Activated naive CD8-positive, alpha-beta T cell treated with anti-CD3 and anti-CD28 coated beads, Interleukin-2, amount 50 U/mL, for 24 hours (primary cell): ENCODE measurements at regions not wholly inside any gene's neighbourhood (a gene's known extent, or its start where the extent isn't known, plus 50 kb on each side); places are given as distances from the start of the nearest gene placed in this dataset.

Source experiments
- ATAC-seq: fragments of 150-1000 bp; cut with Tn5 transposase; one replicate; pipeline ENCODE4 v1.10.0; 2021
- DNase-seq: peaks from one replicate; pipeline ENCODE4 v3.0.0; 2021
- H3K27ac Mint-ChIP-seq: one replicate; pipeline ENCODE4 v1.8.0; 2021; ENCODE audit warnings: mild to moderate bottlenecking, mixed read lengths
- H3K27me3 Mint-ChIP-seq: one replicate; pipeline ENCODE4 v1.8.0; 2021; ENCODE audit warnings: mixed read lengths
- H3K36me3 Mint-ChIP-seq: one replicate; pipeline ENCODE4 v1.8.0; 2021; ENCODE audit warnings: low read depth, mixed read lengths
- H3K4me1 Mint-ChIP-seq: one replicate; pipeline ENCODE4 v1.8.0; 2021; ENCODE audit warnings: mixed read lengths
- H3K4me3 Mint-ChIP-seq: one replicate; pipeline ENCODE4 v1.8.0; 2021; ENCODE audit warnings: mild to moderate bottlenecking, moderate library complexity, mixed read lengths
- H3K9me3 Mint-ChIP-seq: one replicate; pipeline ENCODE4 v1.8.0; 2021; ENCODE audit warnings: mixed read lengths

GRCh38 chr10:131644864-131645658 lies 255.7 kb upstream of the PPP2R2D start:
- Mint-ChIP-seq H3K4me3 (no peak overlapping the region), H3K36me3 (no peaks in the 10 kb centered on the region), H3K27me3 (peaks cover 4% of the 10 kb centered on the region), H3K9me3 (peaks cover 3% of the 10 kb centered on the region), H3K27ac (no peak overlapping the region), H3K4me1 (peaks cover 1% of the 10 kb centered on the region)
- no peak for ATAC-seq
- DNase-seq = no peak

- Mint-ChIP-seq H3K27ac (no peak overlapping the region), H3K36me3 (no peaks in the 10 kb centered on the region), H3K9me3 (no peaks in the 10 kb centered on the region), H3K27me3 (peaks cover 4% of the 10 kb centered on the region), H3K4me1 (peaks cover 1% of the 10 kb centered on the region), H3K4me3 (no peak overlapping the region)
- ATAC-seq (no peak), DNase-seq (no peak)
These were observed 255.1 kb upstream of the PPP2R2D start for GRCh38 chr10:131645756-131646155.

GRCh38 chr10:131646551-131647525 lies 254.0 kb upstream of the PPP2R2D start:
- no peak overlapping the region for H3K4me3 Mint-ChIP-seq
- peaks cover 11% of the 10 kb centered on the region for H3K27me3 Mint-ChIP-seq
- DNase-seq = no peak
- ATAC-seq = no peak
- H3K27ac Mint-ChIP-seq = no peak overlapping the region
- no peaks in the 10 kb centered on the region for H3K9me3 Mint-ChIP-seq
- H3K36me3 Mint-ChIP-seq = no peaks in the 10 kb centered on the region
- H3K4me1 Mint-ChIP-seq = no peaks in the 10 kb centered on the region

- H3K9me3 Mint-ChIP-seq = no peaks in the 10 kb centered on the region
- no peak overlapping the region for H3K4me3 Mint-ChIP-seq
- H3K4me1 Mint-ChIP-seq = peaks cover 1% of the 10 kb centered on the region
- DNase-seq (no peak), ATAC-seq (no peak)
- peaks cover 14% of the 10 kb centered on the region for H3K27me3 Mint-ChIP-seq
- H3K36me3 Mint-ChIP-seq = no peaks in the 10 kb centered on the region
- no peak overlapping the region for H3K27ac Mint-ChIP-seq
These were observed 253.0 kb upstream of the PPP2R2D start for GRCh38 chr10:131647789-131648188.

- H3K27ac Mint-ChIP-seq = no peak overlapping the region
- no peaks in the 10 kb centered on the region for H3K9me3 Mint-ChIP-seq
- ATAC-seq = no peak
- H3K4me1 Mint-ChIP-seq = peaks cover 1% of the 10 kb centered on the region
- H3K4me3 Mint-ChIP-seq = no peak overlapping the region
- no peak for DNase-seq
- peaks cover 16% of the 10 kb centered on the region for H3K27me3 Mint-ChIP-seq
- no peaks in the 10 kb centered on the region for H3K36me3 Mint-ChIP-seq
These were observed 252.3 kb upstream of the PPP2R2D start for GRCh38 chr10:131648386-131649020.

GRCh38 chr10:131649617-131650016 lies 251.2 kb upstream of the PPP2R2D start:
- no peaks in the 10 kb centered on the region for H3K36me3 Mint-ChIP-seq
- H3K27ac Mint-ChIP-seq = no peak overlapping the region
- H3K4me1 Mint-ChIP-seq = peaks cover 1% of the 10 kb centered on the region
- H3K27me3 Mint-ChIP-seq = peaks cover 21% of the 10 kb centered on the region
- DNase-seq (no peak), ATAC-seq (no peak)
- no peaks in the 10 kb centered on the region for H3K9me3 Mint-ChIP-seq
- H3K4me3 Mint-ChIP-seq = no peak overlapping the region

GRCh38 chr10:131650169-131650705 lies 250.6 kb upstream of the PPP2R2D start:
- H3K4me1 Mint-ChIP-seq = peaks cover 1% of the 10 kb centered on the region
- peaks cover 21% of the 10 kb centered on the region for H3K27me3 Mint-ChIP-seq
- H3K36me3 Mint-ChIP-seq = no peaks in the 10 kb centered on the region
- no peak overlapping the region for H3K4me3 Mint-ChIP-seq
- DNase-seq (no peak), ATAC-seq (no peak)
- no peak overlapping the region for H3K27ac Mint-ChIP-seq
- no peaks in the 10 kb centered on the region for H3K9me3 Mint-ChIP-seq

- Mint-ChIP-seq H3K27me3 (peaks cover 21% of the 10 kb centered on the region), H3K27ac (no peak overlapping the region), H3K4me3 (no peak overlapping the region), H3K9me3 (no peaks in the 10 kb centered on the region), H3K36me3 (no peaks in the 10 kb centered on the region), H3K4me1 (peaks cover 1% of the 10 kb centered on the region)
- DNase-seq (no peak), ATAC-seq (no peak)
These were observed 249.8 kb upstream of the PPP2R2D start for GRCh38 chr10:131650771-131651673.

- no peak for ATAC-seq
- Mint-ChIP-seq H3K27me3 (peaks cover 21% of the 10 kb centered on the region), H3K4me3 (no peak overlapping the region), H3K36me3 (no peaks in the 10 kb centered on the region), H3K9me3 (no peaks in the 10 kb centered on the region), H3K4me1 (peaks cover 1% of the 10 kb centered on the region), H3K27ac (no peak overlapping the region)
- DNase-seq = no peak
These were observed 249.0 kb upstream of the PPP2R2D start for GRCh38 chr10:131651674-131652437.

- H3K27ac Mint-ChIP-seq = no peak overlapping the region
- H3K27me3 Mint-ChIP-seq = peaks cover 20% of the 10 kb centered on the region
- H3K9me3 Mint-ChIP-seq = no peaks in the 10 kb centered on the region
- ATAC-seq (no peak), DNase-seq (no peak)
- H3K4me1 Mint-ChIP-seq = peaks cover 1% of the 10 kb centered on the region
- H3K36me3 Mint-ChIP-seq = no peaks in the 10 kb centered on the region
- no peak overlapping the region for H3K4me3 Mint-ChIP-seq
These were observed 248.2 kb upstream of the PPP2R2D start for GRCh38 chr10:131652438-131653139.

GRCh38 chr10:131653140-131653539 lies 247.7 kb upstream of the PPP2R2D start:
- no peaks in the 10 kb centered on the region for H3K9me3 Mint-ChIP-seq
- no peaks in the 10 kb centered on the region for H3K36me3 Mint-ChIP-seq
- ATAC-seq (no peak), DNase-seq (no peak)
- H3K27ac Mint-ChIP-seq = no peak overlapping the region
- H3K4me1 Mint-ChIP-seq = peaks cover 1% of the 10 kb centered on the region
- peaks cover 17% of the 10 kb centered on the region for H3K27me3 Mint-ChIP-seq
- H3K4me3 Mint-ChIP-seq = no peak overlapping the region

GRCh38 chr10:131653554-131654470 lies 247.0 kb upstream of the PPP2R2D start:
- DNase-seq = no peak
- Mint-ChIP-seq H3K27ac (no peak overlapping the region), H3K27me3 (peaks cover 17% of the 10 kb centered on the region), H3K4me3 (no peak overlapping the region), H3K36me3 (no peaks in the 10 kb centered on the region), H3K4me1 (peaks cover 1% of the 10 kb centered on the region), H3K9me3 (no peaks in the 10 kb centered on the region)
- ATAC-seq = peak; percentile 7
